ENCODE measurements at regions not wholly inside any gene's neighbourhood (a gene's known extent, or its start where the extent isn't known, plus 50 kb on each side); places are given as distances from the start of the nearest gene placed in this dataset.

DNA sequence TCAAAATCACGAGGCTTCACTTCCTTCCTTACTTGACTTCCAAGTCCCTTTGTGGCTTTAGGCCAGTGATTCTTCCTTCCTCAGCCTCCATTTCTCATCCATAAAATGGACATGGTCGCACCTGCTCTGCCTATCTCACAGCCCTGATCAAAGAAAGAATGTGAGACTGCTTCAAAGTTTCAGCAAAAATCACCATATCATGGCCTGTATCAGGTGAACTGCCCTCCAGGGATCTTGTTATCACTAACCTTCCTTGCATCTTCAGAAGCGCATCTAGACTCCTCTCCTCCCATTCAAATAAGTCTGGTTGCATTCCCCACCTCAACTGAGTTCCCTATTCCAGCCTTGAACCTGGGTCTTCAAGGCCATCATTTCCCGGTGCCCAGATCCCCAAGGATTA, 96.5 kb downstream of the TTC32 start:
- TF ChIP-seq CTCF (IDR thresholded peaks at IDR 0.05; ENCODE audit: low read depth, low read length, poor library complexity, severe bottlenecking) (no peak), EZH2phosphoT487 (IDR thresholded peaks at IDR 0.05; ENCODE audit: borderline replicate concordance, low read length) (no peak)
- no peak overlapping the region for H3K4me2 ChIP-seq (ENCODE audit: low read length)
- H3K4me3 ChIP-seq (ENCODE audit: low read length) = no peak overlapping the region
- H3K27ac ChIP-seq (ENCODE audit: low read depth, low read length) = no peak overlapping the region
- H3F3A ChIP-seq (ENCODE audit: control insufficient read depth, insufficient read depth) = no peaks in the 10 kb centered on the region
- no peaks in the 10 kb centered on the region for H3K9me3 ChIP-seq (ENCODE audit: control insufficient read depth, insufficient read depth, low read length)
- no peaks in the 10 kb centered on the region for H3K36me3 ChIP-seq (ENCODE audit: control insufficient read depth, low read length)
- H4K20me1 ChIP-seq (ENCODE audit: control insufficient read depth, insufficient read depth, low read depth, low read length) = no peaks in the 10 kb centered on the region
- no peaks in the 10 kb centered on the region for H3K79me2 ChIP-seq (ENCODE audit: control insufficient read depth, low read length)
- H3K27me3 ChIP-seq (ENCODE audit: control insufficient read depth, low read length) = no peaks in the 10 kb centered on the region
- no peaks in the 10 kb centered on the region for H3K4me1 ChIP-seq (ENCODE audit: control insufficient read depth, low read length)
- H3K9me2 ChIP-seq (replicated peaks; ENCODE audit: control insufficient read depth, low read length) = no peaks in the 10 kb centered on the region

GRCh38 chr2:19804639-19805260, 97.0 kb downstream of the TTC32 start:
- TF ChIP-seq EZH2phosphoT487 (IDR thresholded peaks at IDR 0.05; ENCODE audit: borderline replicate concordance, low read length) = no peak
- TF ChIP-seq CTCF (IDR thresholded peaks at IDR 0.05; ENCODE audit: low read depth, low read length, poor library complexity, severe bottlenecking) = no peak

DNA sequence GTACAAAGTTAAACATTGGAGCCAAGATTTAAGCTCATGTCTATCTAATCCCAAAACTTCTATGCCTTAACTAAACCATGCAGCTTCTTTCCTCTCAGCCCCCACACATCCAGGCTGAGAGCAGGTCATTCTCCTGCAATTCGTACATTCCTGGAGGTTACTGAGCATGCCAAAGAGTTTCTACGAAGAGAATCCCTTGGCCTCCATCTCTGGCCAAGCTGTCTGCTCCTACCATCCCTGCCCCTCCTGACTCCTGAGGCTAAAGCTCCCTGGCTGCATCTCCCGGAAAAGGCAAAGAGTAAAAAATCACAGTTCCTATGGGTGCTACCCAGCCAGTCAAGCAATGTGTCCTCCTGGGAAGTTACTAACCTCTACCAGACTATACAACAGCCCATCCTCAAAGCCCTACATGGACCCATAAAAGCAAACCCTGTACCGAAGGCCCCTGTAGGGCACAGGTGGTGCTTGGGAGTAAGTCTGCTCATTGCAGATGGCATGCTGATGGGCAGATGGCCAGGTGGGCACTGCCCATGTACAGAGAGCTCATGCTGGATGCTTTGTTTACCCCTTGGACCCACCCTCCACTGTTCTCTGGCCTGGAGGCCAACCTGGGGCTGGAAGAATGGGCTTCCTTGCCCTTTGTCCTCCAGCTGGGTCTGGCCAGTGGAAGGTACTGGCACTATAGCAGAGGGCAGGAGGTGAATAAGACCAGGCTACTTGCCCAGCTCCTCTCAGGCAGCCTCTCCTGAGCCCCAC, 99.5 kb downstream of the TTC32 start:
- TF ChIP-seq CTCF (IDR thresholded peaks at IDR 0.05; ENCODE audit: low read depth, low read length, poor library complexity, severe bottlenecking) = no peak
- no peak for TF ChIP-seq EZH2phosphoT487 (IDR thresholded peaks at IDR 0.05; ENCODE audit: borderline replicate concordance, low read length)
- no peaks in the 10 kb centered on the region for H3K9me3 ChIP-seq (ENCODE audit: control insufficient read depth, insufficient read depth, low read length)
- no peaks in the 10 kb centered on the region for H3F3A ChIP-seq (ENCODE audit: control insufficient read depth, insufficient read depth)
- H3K9me2 ChIP-seq (replicated peaks; ENCODE audit: control insufficient read depth, low read length) = no peaks in the 10 kb centered on the region
- no peaks in the 10 kb centered on the region for H3K27me3 ChIP-seq (ENCODE audit: control insufficient read depth, low read length)
- no peaks in the 10 kb centered on the region for H3K79me2 ChIP-seq (ENCODE audit: control insufficient read depth, low read length)
- H3K36me3 ChIP-seq (ENCODE audit: control insufficient read depth, low read length) = no peaks in the 10 kb centered on the region
- H3K4me1 ChIP-seq (ENCODE audit: control insufficient read depth, low read length) = no peaks in the 10 kb centered on the region
- H3K4me3 ChIP-seq (ENCODE audit: low read length) = no peak overlapping the region
- no peak overlapping the region for H3K4me2 ChIP-seq (ENCODE audit: low read length)
- H4K20me1 ChIP-seq (ENCODE audit: control insufficient read depth, insufficient read depth, low read depth, low read length) = no peaks in the 10 kb centered on the region
- H3K27ac ChIP-seq (ENCODE audit: low read depth, low read length) = no peak overlapping the region

More at GRCh38 chr2:19804639-19805260, 97.0 kb downstream of the TTC32 start:
- H3K4me2 ChIP-seq (ENCODE audit: low read length) = no peak overlapping the region
- no peaks in the 10 kb centered on the region for H3K36me3 ChIP-seq (ENCODE audit: control insufficient read depth, low read length)
- H3K4me1 ChIP-seq (ENCODE audit: control insufficient read depth, low read length) = no peaks in the 10 kb centered on the region
- H3K79me2 ChIP-seq (ENCODE audit: control insufficient read depth, low read length) = no peaks in the 10 kb centered on the region
- H3K4me3 ChIP-seq (ENCODE audit: low read length) = no peak overlapping the region
- no peaks in the 10 kb centered on the region for H3K9me2 ChIP-seq (replicated peaks; ENCODE audit: control insufficient read depth, low read length)
- no peaks in the 10 kb centered on the region for H4K20me1 ChIP-seq (ENCODE audit: control insufficient read depth, insufficient read depth, low read depth, low read length)
- no peaks in the 10 kb centered on the region for H3F3A ChIP-seq (ENCODE audit: control insufficient read depth, insufficient read depth)
- H3K27me3 ChIP-seq (ENCODE audit: control insufficient read depth, low read length) = no peaks in the 10 kb centered on the region
- no peak overlapping the region for H3K27ac ChIP-seq (ENCODE audit: low read depth, low read length)
- no peaks in the 10 kb centered on the region for H3K9me3 ChIP-seq (ENCODE audit: control insufficient read depth, insufficient read depth, low read length)

Measured in DOHH2 (cell line).